Activated CD4-positive, alpha-beta T cell treated with anti-CD3 and anti-CD28 coated beads, Interleukin-2, amount 50 U/mL, for 48 hours (primary cell): ENCODE measurements at regions not wholly inside any gene's neighbourhood (a gene's known extent, or its start where the extent isn't known, plus 50 kb on each side); places are given as distances from the start of the nearest gene placed in this dataset.
"Not testable (repeated sequence)": the region's sequence is repeated elsewhere in the genome, so short reads cannot be mapped to it uniquely, and the experiment has no call there.

Experiments
- DNase-seq, 2 experiments: peaks; one replicate each; pipeline ENCODE4 v3.0.0-alpha.2; 2020

- not testable (repeated sequence) for DNase-seq
Measured at GRCh38 chr3:48101301-48101650, 85.1 kb upstream of the MAP4 start.

GRCh38 chr3:48092270-48092669 is 76.1 kb upstream of the MAP4 start:
- no peak for DNase-seq

GRCh38 chr3:48090166-48090939 is 74.1 kb upstream of the MAP4 start:
- DNase-seq: no peak

GRCh38 chr3:48088749-48089466 is 72.7 kb upstream of the MAP4 start:
- DNase-seq: peak; percentile 98

GRCh38 chr3:48088056-48088748 is 72.0 kb upstream of the MAP4 start:
- peak in 1 of 2 experiments; percentile 16 for DNase-seq

GRCh38 chr3:48086705-48087104 is 70.5 kb upstream of the MAP4 start:
- DNase-seq: no peak

GRCh38 chr3:48084929-48085328 is 68.7 kb upstream of the MAP4 start:
- no peak for DNase-seq

- DNase-seq: no peak
Measured at GRCh38 chr3:48084170-48084569, 68.0 kb upstream of the MAP4 start.

GRCh38 chr3:48082580-48083184 is 66.5 kb upstream of the MAP4 start:
- DNase-seq: no peak

GRCh38 chr3:48077815-48078214 is 61.6 kb upstream of the MAP4 start:
- DNase-seq: no peak

GRCh38 chr3:48070030-48070429 is 53.8 kb upstream of the MAP4 start:
- DNase-seq: no peak

GRCh38 chr3:48069339-48069738 is 53.1 kb upstream of the MAP4 start:
- DNase-seq: no peak

- no peak for DNase-seq
Measured at GRCh38 chr3:48068886-48069285, 52.7 kb upstream of the MAP4 start.

GRCh38 chr3:48068320-48068719 is 52.1 kb upstream of the MAP4 start:
- DNase-seq: not testable (repeated sequence)

- DNase-seq: no peak
Measured at GRCh38 chr3:48067271-48067670, 51.1 kb upstream of the MAP4 start.
